HCT116 (cell line): ENCODE measurements at regions not wholly inside any gene's neighbourhood (a gene's known extent, or its start where the extent isn't known, plus 50 kb on each side); places are given as distances from the start of the nearest gene placed in this dataset.

Experiments
- FOSL1 ChIP-seq: IDR thresholded peaks from 2 replicates; pipeline ENCODE4 v1.6.1; 2012; ENCODE audit warnings: low read depth
- POLR2A ChIP-seq: IDR thresholded peaks from 2 replicates; pipeline ENCODE4 v1.7.0; 2011; ENCODE audit warnings: borderline replicate concordance; ENCODE audit not compliant: insufficient read depth, insufficient read length; ENCODE audit errors: extremely low read depth
- POLR2AphosphoS5 ChIP-seq: IDR thresholded peaks from 2 replicates; pipeline ENCODE4 v1.6.1; 2011; ENCODE audit warnings: mild to moderate bottlenecking, low read depth, low read length, moderate library complexity
- SP1 ChIP-seq: IDR thresholded peaks from 2 replicates; pipeline ENCODE4 v1.6.1; 2012; ENCODE audit warnings: low read depth
- TCF7L2 ChIP-seq: IDR thresholded peaks from 2 replicates; pipeline ENCODE4 v1.7.0; 2011; ENCODE audit warnings: borderline replicate concordance, inconsistent platforms; ENCODE audit not compliant: insufficient read depth, insufficient read length; ENCODE audit errors: extremely low read depth
- TF ChIP-seq, protein P1 (sequence below), 3 experiments: fragments of 200-600 bp in 1 of 3; sonication (generic) in 1 of 3; IDR thresholded peaks in 2 of 3; conservative IDR thresholded peaks in 1 of 3; 2 replicates each; pipeline ENCODE4 v1.5.1; 2012 to 2017; ENCODE audit warnings: low read depth in 2 of 3, low read length in 2 of 3, antibody characterized with exemption in 1 of 3, borderline replicate concordance in 1 of 3, control low read depth in 1 of 3, mild to moderate bottlenecking in 1 of 3, mixed read lengths in 1 of 3, mixed run types in 1 of 3, moderate library complexity in 1 of 3; ENCODE audit not compliant: insufficient read depth in 1 of 3
- TF ChIP-seq, protein P2 (sequence below): IDR thresholded peaks from 2 replicates; pipeline ENCODE4 v1.6.1; 2012

DNA sequence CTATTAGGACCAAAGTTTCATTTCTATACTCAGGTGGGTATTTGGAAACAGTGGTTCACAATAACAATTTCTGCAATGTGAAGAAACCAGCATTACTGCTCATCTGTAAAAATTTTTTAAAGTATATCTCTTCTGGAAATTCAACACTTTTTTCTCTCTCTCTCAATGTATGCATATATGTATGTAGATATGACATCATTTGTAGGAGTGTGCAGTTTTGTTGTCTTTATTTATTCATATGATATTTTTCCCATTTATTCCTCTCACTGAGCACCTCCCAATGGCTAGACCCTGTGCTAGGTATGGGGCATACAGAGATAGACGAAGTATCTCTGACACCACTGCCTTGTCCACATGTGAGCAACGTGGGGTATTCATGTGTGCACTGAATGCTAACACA, 58.3 kb downstream of the RDH14 start:
- TF ChIP-seq TCF7L2, result no peak
- no peak for TF ChIP-seq FOSL1
- TF ChIP-seq POLR2AphosphoS5, result no peak
- TF ChIP-seq, protein P1, sequence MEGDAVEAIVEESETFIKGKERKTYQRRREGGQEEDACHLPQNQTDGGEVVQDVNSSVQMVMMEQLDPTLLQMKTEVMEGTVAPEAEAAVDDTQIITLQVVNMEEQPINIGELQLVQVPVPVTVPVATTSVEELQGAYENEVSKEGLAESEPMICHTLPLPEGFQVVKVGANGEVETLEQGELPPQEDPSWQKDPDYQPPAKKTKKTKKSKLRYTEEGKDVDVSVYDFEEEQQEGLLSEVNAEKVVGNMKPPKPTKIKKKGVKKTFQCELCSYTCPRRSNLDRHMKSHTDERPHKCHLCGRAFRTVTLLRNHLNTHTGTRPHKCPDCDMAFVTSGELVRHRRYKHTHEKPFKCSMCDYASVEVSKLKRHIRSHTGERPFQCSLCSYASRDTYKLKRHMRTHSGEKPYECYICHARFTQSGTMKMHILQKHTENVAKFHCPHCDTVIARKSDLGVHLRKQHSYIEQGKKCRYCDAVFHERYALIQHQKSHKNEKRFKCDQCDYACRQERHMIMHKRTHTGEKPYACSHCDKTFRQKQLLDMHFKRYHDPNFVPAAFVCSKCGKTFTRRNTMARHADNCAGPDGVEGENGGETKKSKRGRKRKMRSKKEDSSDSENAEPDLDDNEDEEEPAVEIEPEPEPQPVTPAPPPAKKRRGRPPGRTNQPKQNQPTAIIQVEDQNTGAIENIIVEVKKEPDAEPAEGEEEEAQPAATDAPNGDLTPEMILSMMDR (IDR thresholded peaks at IDR 0.05 in 2 of 3, conservative IDR thresholded peaks at IDR 0.05 in 1 of 3; ENCODE audit: borderline replicate concordance in 1 of 3, insufficient read depth in 1 of 3, low read depth in 2 of 3, low read length in 2 of 3), result no peak
- TF ChIP-seq, protein P2, sequence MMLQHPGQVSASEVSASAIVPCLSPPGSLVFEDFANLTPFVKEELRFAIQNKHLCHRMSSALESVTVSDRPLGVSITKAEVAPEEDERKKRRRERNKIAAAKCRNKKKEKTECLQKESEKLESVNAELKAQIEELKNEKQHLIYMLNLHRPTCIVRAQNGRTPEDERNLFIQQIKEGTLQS, result no peak
- TF ChIP-seq POLR2A, result no peak
- no peak for TF ChIP-seq SP1
